ENCODE measurements at regions not wholly inside any gene's neighbourhood (a gene's known extent, or its start where the extent isn't known, plus 50 kb on each side); places are given as distances from the start of the nearest gene placed in this dataset.
"Not testable (repeated sequence)": the region's sequence is repeated elsewhere in the genome, so short reads cannot be mapped to it uniquely, and the experiment has no call there.

DNA sequence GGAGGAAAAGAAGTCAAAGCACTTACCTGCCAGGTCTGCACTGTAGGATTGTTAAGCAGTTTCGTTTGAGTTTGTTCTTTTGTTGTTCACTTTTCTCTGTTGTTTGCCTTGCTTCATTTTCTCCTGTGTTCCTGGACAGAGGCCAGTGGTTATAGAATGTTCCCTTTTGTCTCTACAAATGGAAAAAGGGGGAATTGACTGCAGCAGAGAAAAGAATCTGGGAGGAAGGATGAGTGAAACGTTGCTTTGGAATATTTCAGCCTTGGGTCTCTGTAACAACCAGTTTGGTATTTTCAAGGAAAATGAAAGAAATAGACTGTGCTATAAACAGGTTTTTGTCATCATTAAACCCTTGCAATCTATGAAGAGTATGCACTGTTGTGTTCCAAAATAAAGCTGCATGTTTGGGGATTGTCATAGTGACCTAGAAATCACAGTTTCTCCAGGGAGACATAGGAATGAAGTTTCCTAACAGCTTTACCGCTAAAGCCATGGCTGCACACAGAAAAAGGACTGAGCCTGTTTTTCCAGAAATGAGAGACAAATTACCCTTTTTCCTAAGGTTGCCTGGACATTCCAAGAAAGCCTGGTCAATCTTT lies 60.8 kb upstream of the HABP2 start:
- DNase-seq (ENCODE audit: missing footprints) (no peak), ATAC-seq (peak; percentile 78)
- intact Hi-C loops (cut with DNase I): no loop called here

DNA sequence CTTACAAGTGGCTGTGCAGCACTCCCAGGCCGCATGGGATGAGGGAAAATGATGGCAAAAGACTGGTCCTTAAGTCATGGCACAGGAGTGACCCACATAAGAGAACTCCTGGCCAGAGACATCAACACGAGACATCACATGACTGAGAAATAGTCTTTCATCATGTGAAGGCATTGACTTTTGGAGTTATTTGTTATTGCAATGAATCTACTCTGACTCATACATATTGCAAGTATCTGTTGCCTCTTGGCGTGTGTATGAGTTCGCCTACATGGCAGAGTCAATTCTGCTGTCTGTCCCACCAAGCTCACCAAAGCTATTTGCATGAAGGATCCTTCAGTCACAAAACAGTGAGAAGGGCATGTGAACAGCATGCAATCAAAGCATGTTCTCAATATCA lies 59.7 kb upstream of the HABP2 start:
- ATAC-seq: no peak
- DNase-seq (ENCODE audit: missing footprints): no peak
- intact Hi-C loops (cut with DNase I): no loop called here

DNA sequence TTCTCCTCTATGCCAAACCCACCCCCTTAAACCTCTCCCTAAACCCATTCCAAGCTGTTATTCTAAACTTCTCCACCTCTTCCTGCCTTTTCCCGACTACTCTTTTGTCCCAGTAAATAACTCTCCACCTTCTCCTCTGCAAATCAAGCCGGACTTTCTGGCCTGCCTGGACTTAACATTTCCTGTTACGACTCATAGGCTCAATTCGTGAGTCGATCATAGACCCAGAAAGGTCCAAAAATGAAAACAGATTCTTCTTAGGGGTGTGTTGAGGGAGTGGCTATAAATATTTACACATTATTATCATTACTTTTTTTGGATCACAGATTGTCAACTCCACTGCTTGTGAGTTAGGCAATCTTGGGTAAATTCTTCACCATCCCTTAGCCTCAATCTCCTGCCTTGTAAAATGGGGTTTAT lies 59.0 kb upstream of the HABP2 start:
- DNase-seq (ENCODE audit: missing footprints) (no peak), ATAC-seq (no peak)
- intact Hi-C loops (cut with DNase I): no loop called here

GRCh38 chr10:113494761-113495160 lies 58.1 kb upstream of the HABP2 start:
- ATAC-seq (no peak), DNase-seq (ENCODE audit: missing footprints) (no peak)
- intact Hi-C loops (cut with DNase I): no loop called here

- ATAC-seq: no peak
- DNase-seq (ENCODE audit: missing footprints): no peak
- intact Hi-C loops (cut with DNase I): no loop called here
These were observed 57.3 kb upstream of the HABP2 start for GRCh38 chr10:113495553-113495952.

GRCh38 chr10:113496111-113497109 lies 56.4 kb upstream of the HABP2 start:
- intact Hi-C loops (cut with DNase I): no loop called here
- no peak for DNase-seq (ENCODE audit: missing footprints)

DNA sequence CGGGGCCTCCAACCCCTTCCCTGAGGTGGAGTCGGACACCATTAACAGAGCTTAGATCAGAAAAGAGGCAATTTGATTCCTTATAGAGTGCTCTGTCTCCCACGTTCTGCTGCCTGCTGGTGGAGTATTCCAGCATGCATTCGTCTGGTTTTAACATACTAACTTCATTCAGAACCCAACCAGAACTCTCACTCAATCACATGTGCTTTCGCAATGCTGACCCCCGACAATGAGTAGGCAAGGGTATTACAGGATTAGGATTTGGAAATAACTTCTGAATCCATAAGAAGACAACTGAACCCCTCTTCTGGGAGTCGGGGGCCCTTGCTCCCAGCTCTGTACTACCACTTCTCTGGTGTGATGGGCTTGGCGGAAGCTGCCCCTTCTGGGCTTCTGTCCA lies 55.7 kb upstream of the HABP2 start:
- intact Hi-C loops (cut with DNase I): no loop called here
- ATAC-seq (no peak), DNase-seq (ENCODE audit: missing footprints) (no peak)

More at GRCh38 chr10:113496111-113497109, 56.4 kb upstream of the HABP2 start:
- ATAC-seq: no peak

- DNase-seq (ENCODE audit: missing footprints): no peak
- no peak for ATAC-seq
- intact Hi-C loops (cut with DNase I): no loop called here
These were observed 53.9 kb upstream of the HABP2 start for GRCh38 chr10:113498997-113499396.

DNA sequence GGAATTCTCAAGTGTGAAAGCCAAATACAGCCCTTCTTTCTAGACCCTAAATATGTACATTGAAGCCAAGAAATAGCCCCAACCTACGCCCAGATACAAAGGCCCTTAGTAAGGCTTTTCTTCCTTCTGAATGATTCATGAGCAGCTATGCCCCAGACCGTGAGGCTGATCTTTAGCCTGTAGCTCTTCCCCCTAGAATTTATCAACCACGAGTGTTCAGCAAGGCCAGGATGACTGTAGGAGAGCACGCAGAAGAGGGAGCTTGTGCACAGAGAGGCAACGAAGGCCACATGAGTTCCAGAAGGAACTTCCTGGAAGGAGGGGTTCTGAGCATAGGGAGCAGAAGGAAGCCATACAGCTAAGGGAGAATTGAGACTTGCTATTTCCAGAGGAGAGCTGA lies 53.0 kb upstream of the HABP2 start:
- DNase-seq (ENCODE audit: missing footprints) (no peak), ATAC-seq (no peak)
- intact Hi-C loops (cut with DNase I): no loop called here

- intact Hi-C loops (cut with DNase I); ATAC-seq; DNase-seq (ENCODE audit: missing footprints): not testable (repeated sequence)
These were observed 51.8 kb upstream of the HABP2 start for GRCh38 chr10:113501031-113501430.

Measured in Right ventricle myocardium inferior (tissue), 1 donor.